ENCODE measurements at regions not wholly inside any gene's neighbourhood (a gene's known extent, or its start where the extent isn't known, plus 50 kb on each side); places are given as distances from the start of the nearest gene placed in this dataset.

DNA sequence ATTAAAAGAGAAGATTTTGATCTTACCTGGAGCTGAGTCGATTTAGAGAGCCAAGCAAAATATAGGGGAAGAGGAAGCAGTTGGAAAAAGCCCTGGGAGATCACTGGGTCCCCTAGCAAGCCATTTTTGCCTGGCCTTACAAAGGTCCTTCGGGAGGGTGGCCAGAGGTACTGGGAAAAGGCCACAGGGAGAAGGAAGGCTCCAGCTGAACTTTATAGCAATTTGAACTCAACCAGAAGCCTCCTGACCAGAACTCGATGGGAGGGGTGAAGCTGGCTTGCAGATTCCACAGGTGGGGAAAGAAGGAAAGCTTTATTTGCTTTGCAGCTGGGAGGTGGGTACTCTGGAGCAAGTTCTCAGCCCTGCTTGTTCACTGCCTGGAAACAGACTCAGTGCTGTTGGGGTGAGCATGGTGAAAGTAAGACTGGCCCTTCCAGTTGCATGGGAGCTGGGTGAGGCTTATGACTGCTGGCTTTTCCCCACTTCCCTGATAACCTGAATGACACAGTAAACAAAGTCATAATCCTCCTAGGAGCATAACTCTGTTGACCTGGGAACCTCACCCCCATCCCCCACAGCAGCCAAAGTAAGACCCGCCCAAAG lies 855.8 kb downstream of the FSCB start:
- TF ChIP-seq CTCF (IDR thresholded peaks at IDR 0.05) (no peak), POLR2A (IDR thresholded peaks at IDR 0.05; ENCODE audit: low read depth) (no peak)
